SK-N-SH (cell line): ENCODE measurements at regions not wholly inside any gene's neighbourhood (a gene's known extent, or its start where the extent isn't known, plus 50 kb on each side); places are given as distances from the start of the nearest gene placed in this dataset.

ENCODE experiments used
- CTCF ChIP-seq: fragments of 200-600 bp; sonication (generic); IDR thresholded peaks from 2 replicates; pipeline ENCODE4 v1.6.1; 2017; ENCODE audit warnings: antibody characterized with exemption, mild to moderate bottlenecking, moderate library complexity
- EP300 ChIP-seq, 2 experiments: IDR thresholded peaks; 2 replicates each; pipeline versions ENCODE4 v1.4.0 to v1.6.1; 2012; ENCODE audit warnings: borderline replicate concordance in 1 of 2, low read depth in 1 of 2, low read length in 1 of 2
- MAX ChIP-seq: IDR thresholded peaks from 2 replicates; pipeline ENCODE4 v1.4.0; 2012; ENCODE audit warnings: low read depth
- MEF2A ChIP-seq: IDR thresholded peaks from 2 replicates; pipeline ENCODE4 v1.4.0; 2012; ENCODE audit warnings: low read depth, borderline replicate concordance
- MXI1 ChIP-seq: IDR thresholded peaks from 2 replicates; pipeline ENCODE4 v1.6.1; 2012; ENCODE audit warnings: mild to moderate bottlenecking, low read depth, low read length, improper control_type of control experiment
- REST ChIP-seq: IDR thresholded peaks from 2 replicates; pipeline ENCODE4 v1.6.1; 2012; ENCODE audit warnings: mild to moderate bottlenecking, low read depth, low read length, moderate library complexity
- RXRA ChIP-seq: IDR thresholded peaks from 2 replicates; pipeline ENCODE4 v1.4.0; 2012; ENCODE audit warnings: low read depth, mild to moderate bottlenecking, borderline replicate concordance
- SIN3A ChIP-seq: IDR thresholded peaks from 2 replicates; pipeline ENCODE4 v1.6.1; 2012; ENCODE audit warnings: low read depth, mild to moderate bottlenecking, low read length, moderate library complexity, borderline replicate concordance
- SMC3 ChIP-seq: IDR thresholded peaks from 2 replicates; pipeline ENCODE4 v1.6.1; 2012; ENCODE audit warnings: low read depth, low read length, improper control_type of control experiment
- YY1 ChIP-seq: IDR thresholded peaks from 2 replicates; pipeline ENCODE4 v1.4.0; 2012; ENCODE audit warnings: low read depth, mild to moderate bottlenecking

- TF ChIP-seq MXI1 (no peak), CTCF (no peak), SIN3A (no peak), SMC3 (no peak), EP300 (IDR thresholded peaks at IDR 0.05; ENCODE audit: borderline replicate concordance in 1 of 2, low read depth in 1 of 2, low read length in 1 of 2) (no peak), MAX (no peak), RXRA (no peak), YY1 (no peak), MEF2A (no peak), REST (no peak)
Measured at GRCh38 chr15:70286113-70286806, 188.5 kb upstream of the TLE3 start.
